IPS DF 19.7 (cell line): ENCODE measurements at regions not wholly inside any gene's neighbourhood (a gene's known extent, or its start where the extent isn't known, plus 50 kb on each side); places are given as distances from the start of the nearest gene placed in this dataset.

Experiments
- DNase-seq: peaks from one replicate; pipeline ENCODE4 v3.0.0-alpha.2; 2013; ENCODE audit warnings: low read depth, low spot score

- no peak for DNase-seq
Observed at GRCh38 chr4:133887723-133888122, 313.9 kb downstream of the PABPC4L start.

DNA sequence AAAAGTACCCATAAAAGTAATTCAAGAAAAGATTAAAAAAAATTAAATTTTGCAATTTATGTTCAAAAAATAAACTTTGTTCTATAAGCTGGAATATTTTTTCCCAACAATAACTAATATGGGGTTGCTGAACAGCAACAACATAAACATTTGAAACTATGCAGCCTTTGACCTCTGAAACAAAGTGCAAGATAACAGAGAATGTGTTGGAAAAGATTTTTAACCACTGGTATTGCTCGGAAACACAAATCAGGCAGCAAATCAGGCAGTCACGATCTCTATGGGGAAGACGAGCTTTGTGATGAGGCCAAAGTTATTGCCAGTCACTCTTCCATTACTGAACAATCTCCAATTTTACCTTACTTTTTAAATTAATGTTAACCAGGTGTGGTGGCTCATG lies 332.1 kb downstream of the PABPC4L start:
- DNase-seq, result no peak

DNA sequence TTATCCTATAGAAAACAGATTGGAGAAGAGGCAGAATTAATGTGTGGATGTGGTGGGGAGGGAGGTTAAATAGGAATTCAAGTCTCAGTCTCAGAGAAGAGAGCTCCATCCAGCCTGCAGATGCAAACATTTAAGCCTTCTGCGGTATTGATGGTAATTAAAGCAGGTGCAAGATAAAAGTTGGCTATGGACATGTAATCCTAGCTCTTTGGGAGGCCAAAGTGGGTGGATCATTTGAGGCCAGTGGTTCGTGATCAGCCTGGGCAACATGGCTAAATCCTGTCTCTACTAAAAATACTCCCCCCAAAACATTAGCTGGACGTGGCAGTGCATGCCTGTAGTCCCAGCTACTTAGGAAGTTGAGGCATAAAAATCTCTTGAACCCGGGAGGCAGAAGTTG lies 332.7 kb downstream of the PABPC4L start:
- DNase-seq, result no peak

DNA sequence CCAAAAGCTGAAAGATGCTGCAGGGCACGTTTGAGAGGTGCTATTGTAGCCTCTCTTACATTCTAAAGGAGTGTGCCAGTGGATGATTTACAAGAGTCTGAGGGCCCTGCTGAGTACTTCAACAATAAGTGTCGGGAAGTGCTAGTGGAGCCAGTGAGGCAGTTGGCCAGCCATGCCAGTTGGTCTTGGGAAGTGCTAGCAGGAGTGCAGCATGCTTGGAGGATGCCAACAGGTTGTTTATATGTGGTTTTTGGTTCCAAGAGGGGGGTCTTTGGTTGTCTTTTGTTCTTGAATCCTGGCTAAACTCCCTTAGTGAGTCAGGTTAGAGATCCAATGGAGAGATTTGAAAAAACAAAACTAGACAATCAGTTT lies 335.3 kb downstream of the PABPC4L start:
- no peak for DNase-seq

DNA sequence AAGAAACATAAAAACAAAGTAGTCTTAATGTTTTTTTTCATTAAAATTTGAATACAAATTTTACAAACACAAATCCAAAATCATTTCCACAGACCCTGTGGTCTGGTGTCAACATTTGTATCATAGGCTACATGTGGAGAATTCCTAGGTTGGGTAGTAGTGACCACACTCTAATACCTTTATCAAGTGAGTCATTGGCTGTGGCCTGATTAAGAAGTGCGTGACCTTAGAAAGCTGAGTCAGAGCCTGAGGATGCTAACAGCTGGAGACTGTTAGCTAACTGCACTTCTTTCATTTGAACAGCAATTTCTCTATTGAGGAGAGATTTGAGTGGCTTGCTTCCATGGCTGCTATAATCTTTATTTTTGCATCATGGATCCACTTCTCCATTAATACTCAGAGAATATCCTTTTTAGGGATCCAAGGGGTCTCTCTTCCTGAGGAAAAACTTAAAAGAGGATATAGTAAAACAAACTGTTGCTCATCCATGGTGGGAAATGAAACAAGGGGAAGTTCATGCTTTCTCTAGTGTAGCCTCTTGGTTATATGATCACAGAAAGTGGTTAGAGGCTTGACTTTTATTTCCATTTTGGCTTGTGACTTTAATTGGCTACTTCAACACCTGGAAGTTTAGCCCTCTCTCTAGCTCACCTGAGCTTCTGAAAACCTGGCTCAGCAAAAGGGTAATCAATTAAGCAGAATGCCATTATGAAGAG lies 335.8 kb downstream of the PABPC4L start:
- peak; percentile 12 for DNase-seq

DNA sequence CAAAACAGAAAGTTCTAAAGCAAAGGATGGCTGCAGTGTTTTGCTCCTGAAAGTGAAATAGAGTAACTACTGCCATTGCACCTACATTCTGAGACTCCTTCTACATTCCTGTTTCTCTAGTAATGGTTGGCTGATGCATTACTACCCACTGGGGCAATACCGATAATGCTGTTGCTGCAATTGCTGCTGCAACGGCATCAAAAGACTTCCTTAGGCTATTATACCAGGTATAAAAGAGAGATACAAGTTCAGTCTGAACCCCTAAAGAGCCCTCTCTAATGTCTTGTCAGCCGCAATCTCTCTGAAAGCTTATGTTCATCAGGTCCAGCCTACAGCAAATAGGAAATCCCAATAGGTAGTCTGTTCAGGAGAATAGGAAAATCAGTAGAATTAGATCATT lies 338.4 kb downstream of the PABPC4L start:
- DNase-seq, result no peak

GRCh38 chr4:133856731-133857355 lies 344.7 kb downstream of the PABPC4L start:
- no peak for DNase-seq

DNA sequence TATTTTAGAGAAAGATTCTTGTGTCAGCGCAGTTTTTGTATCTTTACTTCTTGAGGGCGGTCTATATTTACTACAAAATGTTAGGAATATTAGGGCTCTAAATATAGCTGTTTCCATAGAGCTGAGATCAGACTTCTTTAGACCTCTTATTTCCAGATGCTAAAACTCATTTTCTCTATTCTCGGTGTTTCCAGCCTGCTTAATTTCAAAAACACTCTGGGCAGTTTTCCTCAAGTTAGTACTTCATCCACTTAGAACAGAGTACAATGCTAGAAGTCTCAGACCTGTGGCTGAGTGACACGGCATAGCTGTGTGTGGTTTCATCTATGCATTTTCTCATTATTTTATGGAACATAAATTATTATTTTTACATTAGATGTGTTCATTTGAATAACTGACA lies 346.6 kb downstream of the PABPC4L start:
- no peak for DNase-seq

- DNase-seq, result no peak
Observed at GRCh38 chr4:133839326-133839725, 362.3 kb downstream of the PABPC4L start.

GRCh38 chr4:133823177-133823576 lies 378.4 kb downstream of the PABPC4L start:
- DNase-seq, result no peak

- no peak for DNase-seq
Observed at GRCh38 chr4:133812954-133813353, 388.6 kb downstream of the PABPC4L start.

DNA sequence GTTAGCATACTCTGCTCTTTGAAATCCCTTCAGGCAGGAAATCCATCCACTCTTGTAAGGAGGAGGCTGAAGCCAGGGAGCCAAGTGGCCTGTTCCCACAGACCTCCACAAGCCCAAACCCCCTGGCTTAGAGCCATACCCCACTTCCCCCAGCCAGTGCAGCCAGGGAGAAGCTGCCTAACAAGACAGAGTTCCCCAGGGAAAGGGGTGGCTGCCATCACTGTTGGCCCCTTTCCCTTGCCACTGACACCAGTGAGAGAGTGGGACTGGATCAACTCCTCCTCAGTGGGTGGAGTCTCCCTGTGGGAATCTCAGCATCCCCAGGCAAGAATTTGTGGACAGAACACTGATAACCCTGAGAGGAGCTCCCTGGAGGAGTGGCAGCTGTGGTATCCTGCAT lies 389.4 kb downstream of the PABPC4L start:
- DNase-seq, result no peak

- no peak for DNase-seq
Observed at GRCh38 chr4:133808151-133808550, 393.4 kb downstream of the PABPC4L start.

DNA sequence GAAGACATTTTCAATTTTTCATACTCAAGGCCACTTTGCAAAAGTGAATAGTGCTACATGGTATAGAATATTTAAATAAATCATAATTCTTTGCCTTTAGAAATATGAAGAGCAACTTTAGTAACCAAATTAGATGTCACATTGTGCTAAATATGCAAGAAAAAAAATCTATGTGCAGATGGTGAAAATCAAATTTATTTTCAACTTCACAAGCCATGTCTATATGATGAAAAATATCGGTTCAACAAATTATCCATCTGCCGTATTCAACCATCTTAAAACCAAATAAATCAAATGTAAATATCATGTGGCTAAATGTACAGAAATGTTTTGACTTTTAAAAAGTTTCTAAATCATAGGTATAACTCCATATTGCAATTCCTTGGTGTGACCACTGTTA lies 398.2 kb downstream of the PABPC4L start:
- no peak for DNase-seq

DNA sequence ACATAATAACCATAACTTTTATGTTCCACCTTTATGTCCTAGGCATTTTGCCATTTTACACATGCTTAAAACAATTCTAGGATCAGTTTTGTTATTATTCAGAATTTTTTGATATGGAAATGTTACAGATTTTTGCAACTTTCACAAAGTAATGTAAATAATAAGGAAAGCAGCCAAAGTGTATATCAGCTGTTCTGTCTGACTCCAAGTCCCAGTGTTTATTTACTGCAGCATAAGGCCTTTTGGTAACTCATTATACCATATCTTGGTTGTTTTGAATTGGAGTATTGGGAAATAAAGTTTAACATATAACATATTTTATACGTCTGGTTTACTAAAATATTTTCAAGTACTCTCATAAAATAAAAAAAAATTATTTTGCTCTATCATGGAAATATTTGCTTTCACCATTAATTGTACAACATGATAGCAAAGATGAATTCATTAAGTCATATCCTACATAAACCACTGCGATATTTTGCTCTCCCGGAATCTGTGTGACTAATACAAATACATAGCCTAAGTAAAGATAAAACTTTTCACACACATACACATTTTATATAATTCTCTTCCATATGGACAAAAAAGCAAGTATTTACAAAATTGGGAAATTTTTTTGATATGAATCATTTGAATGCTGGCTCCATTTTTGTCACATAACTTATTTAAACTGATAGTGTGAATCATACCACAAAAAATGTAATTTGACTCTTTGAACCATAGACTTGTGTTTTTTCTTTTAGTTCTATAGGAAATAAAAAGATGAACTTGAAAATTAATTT lies 399.0 kb downstream of the PABPC4L start:
- DNase-seq, result no peak

DNA sequence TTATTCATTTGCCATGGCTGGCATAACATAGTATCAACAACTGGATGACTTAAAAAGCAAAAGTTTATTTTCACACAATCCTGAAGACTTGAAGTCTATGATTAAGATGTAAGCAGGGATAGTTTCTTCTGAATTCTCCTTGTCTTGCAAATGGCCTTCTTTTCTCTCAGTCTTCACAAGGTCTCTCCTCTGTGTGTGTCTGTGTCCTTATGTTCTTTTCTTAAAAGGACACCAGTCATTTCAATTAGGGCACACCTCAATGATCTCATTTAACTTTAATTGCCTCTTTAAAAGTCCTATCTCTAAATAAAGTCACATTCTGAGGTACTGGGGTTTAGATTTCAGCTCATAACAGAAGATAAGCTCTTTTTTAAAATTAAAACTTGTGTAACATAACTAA lies 399.7 kb downstream of the PABPC4L start:
- no peak for DNase-seq

GRCh38 chr4:133800966-133801365 lies 400.6 kb downstream of the PABPC4L start:
- no peak for DNase-seq

- no peak for DNase-seq
Observed at GRCh38 chr4:133799717-133800315, 401.8 kb downstream of the PABPC4L start.

DNA sequence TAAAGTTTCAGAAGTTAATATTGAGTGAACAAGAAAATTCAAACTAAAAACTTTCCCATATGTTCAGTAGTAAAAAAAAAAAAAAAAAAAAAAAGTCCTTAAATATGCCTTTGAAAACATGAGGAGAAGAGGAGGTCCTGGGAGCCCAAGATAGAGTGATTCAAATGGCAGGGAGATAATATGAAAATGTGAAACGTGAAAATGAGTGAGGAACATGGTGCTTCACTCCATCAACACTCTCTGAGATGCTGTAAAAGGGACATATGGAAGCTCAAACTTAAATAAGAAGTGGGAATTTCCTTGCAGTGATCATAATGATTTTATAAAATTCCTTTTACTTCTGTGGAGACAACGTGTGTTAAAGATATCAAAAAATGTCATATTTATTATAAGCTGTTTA lies 423.9 kb downstream of the PABPC4L start:
- DNase-seq, result no peak

GRCh38 chr4:133776961-133777360 lies 424.6 kb downstream of the PABPC4L start:
- no peak for DNase-seq

DNA sequence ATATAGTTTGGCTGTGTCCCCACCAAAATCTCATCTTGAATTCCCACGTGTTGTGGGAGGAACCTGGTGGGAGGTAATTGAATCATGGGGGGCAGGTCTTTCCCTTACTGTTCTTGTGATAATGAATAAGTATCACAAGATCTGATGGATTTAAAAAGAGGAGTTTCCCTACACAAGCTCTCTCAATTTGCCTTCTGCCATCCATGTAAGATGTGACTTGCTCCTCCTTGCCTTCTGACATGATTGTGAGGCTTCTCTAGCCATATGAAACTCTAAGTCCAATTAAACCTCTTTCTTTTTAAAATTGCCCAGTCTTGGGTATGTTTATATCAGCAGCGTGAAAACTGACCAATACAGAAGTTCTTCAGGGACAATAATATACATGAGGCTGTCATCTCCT lies 425.1 kb downstream of the PABPC4L start:
- DNase-seq, result no peak

DNA sequence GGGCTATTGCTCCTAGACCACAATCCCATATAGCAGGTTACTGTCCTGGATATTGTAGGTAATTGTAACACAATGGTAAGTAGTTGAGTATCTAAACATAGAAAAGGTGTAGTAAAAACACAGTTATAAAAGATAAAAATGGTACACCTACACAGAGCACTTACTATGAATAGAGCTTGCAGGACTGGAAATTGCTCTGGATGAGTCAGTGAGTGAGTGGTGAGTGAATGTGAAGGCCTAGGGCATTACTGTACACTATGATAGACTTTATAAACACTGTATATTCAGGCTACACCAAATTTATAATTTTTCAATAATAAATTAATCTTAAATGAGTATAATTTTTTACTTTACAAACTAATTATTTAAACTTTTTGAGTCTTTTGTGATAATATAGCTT lies 425.7 kb downstream of the PABPC4L start:
- DNase-seq, result no peak

GRCh38 chr4:133775469-133775868 lies 426.1 kb downstream of the PABPC4L start:
- no peak for DNase-seq
